ENCODE measurements at regions not wholly inside any gene's neighbourhood (a gene's known extent, or its start where the extent isn't known, plus 50 kb on each side); places are given as distances from the start of the nearest gene placed in this dataset.

GRCh38 chr10:123417414-123417813 lies 248.7 kb upstream of the GPR26 start:
- TF ChIP-seq DR1 (CRISPR knock-in tag; IDR thresholded peaks at IDR 0.05) (no peak), ZBED4 (CRISPR knock-in tag; IDR thresholded peaks at IDR 0.05; ENCODE audit: borderline replicate concordance) (no peak), HCFC1 (IDR thresholded peaks at IDR 0.05; ENCODE audit: low read depth, low read length) (no peak)

Measured in HepG2 (cell line).